C1 segment of cervical spinal cord (tissue), 14 donors: ENCODE measurements at regions not wholly inside any gene's neighbourhood (a gene's known extent, or its start where the extent isn't known, plus 50 kb on each side); places are given as distances from the start of the nearest gene placed in this dataset.
"Not testable (repeated sequence)": the region's sequence is repeated elsewhere in the genome, so short reads cannot be mapped to it uniquely, and the experiment has no call there.

Experiments used
- DNase-seq, 14 donors: peaks; one replicate each; lab custom pipeline; 2025; lab: John Stamatoyannopoulos, UW

- DNase-seq, result peak in 4 of 14 donors; percentile 44 to 63 (median 48)
Measured at GRCh38 chr13:74574964-74575728, 440.9 kb upstream of the KLF12 start.

DNA sequence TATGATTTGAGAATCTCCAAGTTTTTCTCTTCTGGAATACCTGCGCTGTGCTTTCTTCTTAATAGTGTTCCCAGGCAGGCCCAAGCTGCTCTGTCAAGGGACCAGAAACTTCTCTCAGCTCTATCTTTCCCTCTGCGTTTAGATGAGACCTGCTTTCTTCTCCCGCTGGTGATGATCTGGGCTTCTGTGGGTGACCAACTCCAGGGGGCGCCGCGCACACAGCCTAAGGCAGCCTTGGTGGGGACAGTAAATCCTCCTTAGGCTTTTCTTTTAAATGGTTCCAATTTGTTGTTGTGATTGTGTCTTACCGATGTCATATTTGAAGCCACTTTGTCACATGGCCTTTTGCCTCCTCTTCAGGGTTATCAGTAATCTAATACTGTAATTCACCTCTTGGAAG is 439.4 kb upstream of the KLF12 start:
- peak in 2 of 14 donors; percentile 2 to 5 for DNase-seq

DNA sequence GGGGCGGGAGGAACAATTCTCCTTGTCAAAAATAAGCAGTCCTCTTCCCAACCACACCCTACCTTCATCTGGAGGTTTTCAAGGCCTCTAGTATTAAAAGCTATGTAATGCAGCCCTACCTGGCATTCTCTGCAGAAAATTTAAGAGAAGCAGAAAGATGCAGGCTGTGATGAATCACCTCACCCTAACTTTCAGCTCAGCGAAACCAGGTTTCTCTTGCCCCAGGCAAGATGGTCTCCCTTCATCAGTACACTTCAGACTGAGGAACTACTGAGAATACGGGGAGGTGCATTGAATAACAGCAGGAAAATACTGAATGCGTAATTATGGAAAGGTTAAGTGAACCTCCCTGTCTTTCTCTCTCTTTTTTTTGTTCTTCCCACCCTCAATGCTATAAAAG is 437.6 kb upstream of the KLF12 start:
- no peak for DNase-seq

DNA sequence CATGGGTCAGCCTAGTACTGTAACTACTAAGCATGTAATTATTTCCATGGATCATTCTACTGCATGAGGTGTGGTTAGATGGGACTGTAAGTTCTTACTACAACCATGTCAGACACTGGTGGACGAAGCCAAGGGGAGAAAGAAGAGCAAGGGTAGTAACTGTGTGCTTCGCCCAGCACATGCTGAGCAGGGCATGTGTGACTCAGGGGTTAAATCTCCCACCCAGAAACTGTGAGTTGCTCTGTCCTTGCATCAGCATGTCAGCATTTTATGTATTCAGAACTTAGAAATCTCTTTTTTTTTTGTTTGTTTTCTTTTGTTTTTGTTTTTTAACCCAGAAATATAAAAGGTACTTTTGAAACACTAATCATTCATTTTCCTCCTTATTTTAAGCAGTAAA is 436.6 kb upstream of the KLF12 start:
- DNase-seq, result no peak

DNA sequence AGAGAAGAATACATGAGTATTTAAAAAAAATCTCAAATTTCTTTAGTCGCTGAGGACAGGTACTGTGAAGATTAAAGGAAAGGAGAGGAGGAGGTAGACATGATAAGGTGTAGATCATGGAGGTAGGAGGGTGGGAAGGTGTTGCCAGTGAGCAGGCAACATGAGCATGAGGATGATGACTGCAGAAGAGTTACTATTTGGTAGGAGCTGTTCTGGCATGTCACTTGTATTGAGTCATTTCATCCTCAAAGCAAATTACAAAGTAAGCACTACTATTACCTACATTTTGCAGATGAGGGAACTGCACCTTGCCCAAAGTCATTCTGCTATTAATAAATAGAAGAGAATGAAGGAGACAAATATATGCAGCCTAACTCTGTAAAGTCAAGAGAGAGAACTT is 435.8 kb upstream of the KLF12 start:
- no peak for DNase-seq

- DNase-seq, result no peak
Measured at GRCh38 chr13:74569251-74569650, 435.0 kb upstream of the KLF12 start.

- DNase-seq, result no peak
Measured at GRCh38 chr13:74567485-74567884, 433.3 kb upstream of the KLF12 start.

- DNase-seq, result no peak
Measured at GRCh38 chr13:74562381-74562780, 428.2 kb upstream of the KLF12 start.

DNA sequence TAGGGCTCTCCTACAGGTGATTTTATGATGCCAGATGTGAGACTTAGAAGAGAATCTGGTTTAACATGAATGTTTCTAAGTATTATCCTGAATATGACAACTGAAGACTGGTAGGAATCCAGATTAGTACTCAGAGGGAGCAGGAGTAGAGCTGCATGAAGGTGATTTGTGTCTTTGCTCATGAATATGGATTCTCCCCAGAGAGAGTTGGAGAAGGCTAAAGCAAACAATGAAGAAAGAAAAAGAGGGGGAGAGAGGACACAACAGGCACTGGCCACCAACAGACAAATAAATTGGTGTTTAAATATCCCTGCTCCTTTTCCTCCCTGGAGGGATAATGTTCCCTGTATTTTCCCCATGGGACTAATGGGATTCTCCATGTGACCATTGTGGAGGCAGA is 427.0 kb upstream of the KLF12 start:
- no peak for DNase-seq

GRCh38 chr13:74560325-74560724 is 426.1 kb upstream of the KLF12 start:
- no peak for DNase-seq

GRCh38 chr13:74557870-74558269 is 423.7 kb upstream of the KLF12 start:
- DNase-seq, result no peak

- no peak for DNase-seq
Measured at GRCh38 chr13:74555651-74556420, 421.6 kb upstream of the KLF12 start.

GRCh38 chr13:74555276-74555625 is 421.0 kb upstream of the KLF12 start:
- DNase-seq, result no peak

DNA sequence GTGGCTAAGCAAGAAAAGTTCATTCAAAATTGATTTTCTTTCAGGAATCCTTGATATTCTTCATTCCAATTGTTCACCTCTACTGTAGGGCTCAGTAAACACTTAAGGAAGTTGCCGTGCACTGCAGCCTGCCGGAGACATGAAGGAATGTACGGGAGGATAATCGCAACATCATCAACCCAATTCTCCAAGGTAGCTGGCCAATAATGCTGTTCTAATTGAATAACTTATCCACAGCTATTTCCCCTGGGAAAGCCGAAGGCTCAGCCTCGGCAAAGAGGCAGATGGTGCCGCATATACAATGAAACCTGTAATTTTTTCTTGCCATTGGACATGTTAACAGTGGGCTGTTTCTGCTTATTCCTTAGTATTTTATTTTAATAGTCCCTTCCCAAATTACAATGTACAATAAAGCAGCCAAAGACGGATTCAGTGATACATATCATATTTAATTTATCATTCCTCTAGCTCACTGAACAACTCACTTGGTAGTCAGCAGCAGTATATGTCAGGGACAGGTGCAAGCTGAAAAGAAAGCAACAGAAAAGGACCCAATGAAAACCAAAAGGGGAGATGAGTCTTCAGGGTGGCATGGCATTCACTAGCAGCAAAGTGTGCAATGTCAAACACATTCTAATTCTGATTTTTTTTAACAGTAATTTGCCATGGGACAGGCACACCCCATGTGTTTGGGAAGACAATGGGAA is 420.5 kb upstream of the KLF12 start:
- no peak for DNase-seq

DNA sequence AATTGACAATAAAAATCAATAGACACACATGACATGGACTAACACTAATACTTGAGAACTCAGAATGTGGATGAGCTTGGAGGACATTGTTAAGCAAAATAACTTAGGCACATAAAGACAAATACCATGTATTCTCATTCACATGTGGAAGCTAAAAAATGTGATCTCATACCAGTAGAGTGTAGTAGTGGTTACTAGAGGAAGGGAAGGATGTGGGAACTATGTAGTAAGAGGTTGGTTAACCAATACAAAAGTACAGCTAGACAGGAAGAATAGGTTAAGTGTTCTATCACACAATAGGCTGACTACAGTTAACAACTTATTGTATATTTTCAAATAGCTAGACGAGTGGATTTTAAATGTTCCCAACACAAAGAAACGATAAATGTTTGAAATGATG is 415.8 kb upstream of the KLF12 start:
- DNase-seq, result no peak

DNA sequence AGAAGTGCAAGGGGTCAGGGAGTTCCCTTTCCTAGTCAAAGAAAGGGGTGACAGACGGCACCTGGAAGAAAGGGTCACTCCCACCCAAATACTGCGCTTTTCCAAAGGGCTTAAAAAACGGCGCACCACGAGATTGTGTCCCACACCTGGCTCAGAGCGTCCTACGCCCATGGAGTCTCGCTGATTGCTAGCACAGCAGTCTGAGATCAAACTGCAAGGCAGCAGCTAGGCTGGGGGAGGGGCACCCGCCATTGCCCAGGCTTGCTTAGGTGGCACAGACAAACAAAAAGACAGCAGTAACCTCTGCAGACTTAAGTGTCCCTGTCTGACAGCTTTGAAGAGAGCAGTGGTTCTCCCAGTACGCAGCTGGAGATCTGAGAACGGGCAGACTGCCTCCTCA is 402.4 kb upstream of the KLF12 start:
- not testable (repeated sequence) for DNase-seq

DNA sequence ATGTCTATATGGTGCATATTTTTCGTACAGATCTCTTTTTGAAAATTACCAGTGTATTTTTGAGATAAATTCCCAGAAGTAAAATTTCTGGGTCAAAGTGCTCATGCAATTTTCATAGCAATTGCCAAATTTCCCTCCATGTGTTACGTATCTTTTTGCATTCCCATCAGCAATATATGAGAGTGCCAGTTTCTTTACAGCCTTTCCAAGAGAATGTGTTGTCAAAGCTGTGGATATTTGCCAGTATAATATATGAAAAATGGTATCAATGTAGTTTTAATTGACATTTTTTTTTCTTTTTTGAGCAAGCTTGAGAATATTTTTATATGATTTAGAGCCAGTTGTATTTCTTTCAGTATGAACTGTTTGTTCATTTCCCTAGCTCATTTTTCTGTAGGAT is 399.0 kb upstream of the KLF12 start:
- DNase-seq, result no peak

GRCh38 chr13:74530011-74530410 is 395.8 kb upstream of the KLF12 start:
- no peak for DNase-seq

- no peak for DNase-seq
Measured at GRCh38 chr13:74528734-74529513, 394.7 kb upstream of the KLF12 start.

DNA sequence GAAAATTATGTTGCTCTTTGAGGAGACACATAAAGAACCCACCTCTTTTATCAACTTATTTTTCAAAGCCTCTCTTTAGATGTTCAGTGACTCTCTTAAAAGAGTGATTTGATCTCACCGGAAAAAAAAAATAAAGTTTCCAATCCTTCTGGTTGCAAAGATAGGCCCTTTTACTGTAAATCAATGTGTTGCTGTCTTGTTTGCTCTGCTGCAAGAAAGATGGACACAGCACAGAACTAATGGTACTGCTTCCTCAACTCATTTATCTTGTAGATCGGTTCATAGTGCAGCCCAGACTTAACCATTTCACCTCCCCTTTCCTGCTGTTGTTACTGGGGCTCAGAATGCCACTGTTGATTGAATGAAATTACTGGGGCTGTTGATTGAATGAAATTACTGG is 388.9 kb upstream of the KLF12 start:
- no peak for DNase-seq

GRCh38 chr13:74511523-74511922 is 377.3 kb upstream of the KLF12 start:
- DNase-seq, result no peak
